GM23248 (cell line): ENCODE measurements at regions not wholly inside any gene's neighbourhood (a gene's known extent, or its start where the extent isn't known, plus 50 kb on each side); places are given as distances from the start of the nearest gene placed in this dataset.

Experiments
- EZH2 ChIP-seq: fragments of 200-600 bp; sonication (generic); IDR thresholded peaks from 2 replicates; pipeline ENCODE4 v1.6.1; 2018; ENCODE audit warnings: antibody characterized with exemption, mild to moderate bottlenecking; ENCODE audit not compliant: insufficient read depth, poor library complexity, severe bottlenecking
- EZH2phosphoT487 ChIP-seq: fragments of 200-600 bp; sonication (generic); IDR thresholded peaks from 2 replicates; pipeline ENCODE4 v1.6.1; 2018; ENCODE audit warnings: antibody characterized with exemption, moderate library complexity, mild to moderate bottlenecking, low read depth; ENCODE audit not compliant: insufficient read depth

- TF ChIP-seq EZH2: no peak
- TF ChIP-seq EZH2phosphoT487: no peak
Observed at GRCh38 chr12:91582811-91583210, 400.2 kb upstream of the DCN start.
